ENCODE measurements at regions not wholly inside any gene's neighbourhood (a gene's known extent, or its start where the extent isn't known, plus 50 kb on each side); places are given as distances from the start of the nearest gene placed in this dataset.

DNA sequence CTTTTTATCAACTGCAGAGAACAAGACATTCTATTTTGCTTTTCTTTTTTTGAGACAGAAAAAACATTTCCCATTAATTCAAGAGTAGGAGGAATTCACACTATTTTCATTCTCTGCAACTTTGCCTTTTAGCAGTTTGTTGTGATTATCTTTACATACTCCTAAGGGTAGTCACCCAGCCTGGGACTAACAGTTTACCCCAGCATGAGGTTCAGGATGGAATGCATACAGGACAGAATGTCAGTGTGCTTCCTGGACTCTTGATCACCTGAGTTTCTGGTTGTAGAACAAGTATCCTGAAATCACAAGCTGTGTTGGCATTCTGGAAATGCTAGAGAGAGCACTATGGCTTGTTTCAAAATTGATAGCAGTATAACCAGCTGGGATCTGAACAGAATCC, 368.1 kb downstream of the KIF4B start:
- Histone ChIP-seq H3K9ac (ENCODE audit: low read length) (no peak overlapping the region), H3K27me3 (ENCODE audit: insufficient read depth, low read length) (no peaks in the 10 kb centered on the region), H3K4me2 (ENCODE audit: low read length) (no peak overlapping the region), H3K4me3 (replicated peaks in 1 of 2; ENCODE audit: low read depth in 1 of 2, low read length in 2 of 2) (no peak overlapping the region), H4K20me1 (ENCODE audit: insufficient read depth) (no peaks in the 10 kb centered on the region; the same call in 1 of the 2 replicates), H3K9me2 (ENCODE audit: insufficient read depth) (no peaks in the 10 kb centered on the region), H3K79me2 (ENCODE audit: insufficient read depth, low read length) (no peaks in the 10 kb centered on the region), H3K36me3 (ENCODE audit: control insufficient read depth in 1 of 2, insufficient read depth in 2 of 2, low read length in 2 of 2) (no peaks in the 10 kb centered on the region), H3K4me1 (ENCODE audit: control insufficient read depth in 1 of 2, insufficient read depth in 2 of 2, low read length in 2 of 2) (no peaks in the 10 kb centered on the region), H3K27ac (ENCODE audit: low read depth, low read length) (no peak overlapping the region), H2AFZ (ENCODE audit: low read depth, low read length, poor library complexity, severe bottlenecking) (no peak overlapping the region), H3K9me3 (ENCODE audit: control insufficient read depth in 1 of 2, insufficient read depth in 1 of 2, low read depth in 1 of 2, low read length in 2 of 2) (no peaks in the 10 kb centered on the region)
- DNase-seq (ENCODE audit: low read depth, low spot score) (no peak), ATAC-seq (no peak)
- intact Hi-C loops (cut with micrococcal nuclease) = no loop called here
- TF ChIP-seq, protein P1, sequence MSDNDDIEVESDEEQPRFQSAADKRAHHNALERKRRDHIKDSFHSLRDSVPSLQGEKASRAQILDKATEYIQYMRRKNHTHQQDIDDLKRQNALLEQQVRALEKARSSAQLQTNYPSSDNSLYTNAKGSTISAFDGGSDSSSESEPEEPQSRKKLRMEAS (IDR thresholded peaks at IDR 0.05) = no peak
- TF ChIP-seq CEBPB (IDR thresholded peaks at IDR 0.05; ENCODE audit: low read depth) (no peak), SRF (IDR thresholded peaks at IDR 0.05; ENCODE audit: low read depth) (no peak), ELF1 (IDR thresholded peaks at IDR 0.05; ENCODE audit: borderline replicate concordance, low read depth) (no peak), POLR2AphosphoS5 (IDR thresholded peaks at IDR 0.05; ENCODE audit: low read depth, low read length) (no peak), JUND (IDR thresholded peaks at IDR 0.05) (no peak), TCF7L2 (IDR thresholded peaks at IDR 0.05; ENCODE audit: borderline replicate concordance, extremely low read depth, insufficient read depth, insufficient read length) (no peak), SIN3A (IDR thresholded peaks at IDR 0.05; ENCODE audit: low read depth) (no peak), SP1 (IDR thresholded peaks at IDR 0.05; ENCODE audit: low read depth) (no peak), CBX3 (IDR thresholded peaks at IDR 0.05; ENCODE audit: low read depth) (no peak), EZH2phosphoT487 (IDR thresholded peaks at IDR 0.05; ENCODE audit: borderline replicate concordance) (no peak)
- TF ChIP-seq, protein P2, sequence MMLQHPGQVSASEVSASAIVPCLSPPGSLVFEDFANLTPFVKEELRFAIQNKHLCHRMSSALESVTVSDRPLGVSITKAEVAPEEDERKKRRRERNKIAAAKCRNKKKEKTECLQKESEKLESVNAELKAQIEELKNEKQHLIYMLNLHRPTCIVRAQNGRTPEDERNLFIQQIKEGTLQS (IDR thresholded peaks at IDR 0.05) = no peak
- TF ChIP-seq, protein P3, sequence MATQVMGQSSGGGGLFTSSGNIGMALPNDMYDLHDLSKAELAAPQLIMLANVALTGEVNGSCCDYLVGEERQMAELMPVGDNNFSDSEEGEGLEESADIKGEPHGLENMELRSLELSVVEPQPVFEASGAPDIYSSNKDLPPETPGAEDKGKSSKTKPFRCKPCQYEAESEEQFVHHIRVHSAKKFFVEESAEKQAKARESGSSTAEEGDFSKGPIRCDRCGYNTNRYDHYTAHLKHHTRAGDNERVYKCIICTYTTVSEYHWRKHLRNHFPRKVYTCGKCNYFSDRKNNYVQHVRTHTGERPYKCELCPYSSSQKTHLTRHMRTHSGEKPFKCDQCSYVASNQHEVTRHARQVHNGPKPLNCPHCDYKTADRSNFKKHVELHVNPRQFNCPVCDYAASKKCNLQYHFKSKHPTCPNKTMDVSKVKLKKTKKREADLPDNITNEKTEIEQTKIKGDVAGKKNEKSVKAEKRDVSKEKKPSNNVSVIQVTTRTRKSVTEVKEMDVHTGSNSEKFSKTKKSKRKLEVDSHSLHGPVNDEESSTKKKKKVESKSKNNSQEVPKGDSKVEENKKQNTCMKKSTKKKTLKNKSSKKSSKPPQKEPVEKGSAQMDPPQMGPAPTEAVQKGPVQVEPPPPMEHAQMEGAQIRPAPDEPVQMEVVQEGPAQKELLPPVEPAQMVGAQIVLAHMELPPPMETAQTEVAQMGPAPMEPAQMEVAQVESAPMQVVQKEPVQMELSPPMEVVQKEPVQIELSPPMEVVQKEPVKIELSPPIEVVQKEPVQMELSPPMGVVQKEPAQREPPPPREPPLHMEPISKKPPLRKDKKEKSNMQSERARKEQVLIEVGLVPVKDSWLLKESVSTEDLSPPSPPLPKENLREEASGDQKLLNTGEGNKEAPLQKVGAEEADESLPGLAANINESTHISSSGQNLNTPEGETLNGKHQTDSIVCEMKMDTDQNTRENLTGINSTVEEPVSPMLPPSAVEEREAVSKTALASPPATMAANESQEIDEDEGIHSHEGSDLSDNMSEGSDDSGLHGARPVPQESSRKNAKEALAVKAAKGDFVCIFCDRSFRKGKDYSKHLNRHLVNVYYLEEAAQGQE (IDR thresholded peaks at IDR 0.05; ENCODE audit: low read depth) = no peak
- ChIA-PET RAD21 (ENCODE audit: low non-redundant PET in 1 of 2, low total read pairs in 2 of 2, uncharacterized antibody in 2 of 2, unreplicated experiment in 2 of 2) (no interaction called here), CTCF (no interaction called here), POLR2A (no interaction called here)
- no TSS peak for BruUV-seq (replicated peaks)
